ENCODE measurements at regions not wholly inside any gene's neighbourhood (a gene's known extent, or its start where the extent isn't known, plus 50 kb on each side); places are given as distances from the start of the nearest gene placed in this dataset.

DNA sequence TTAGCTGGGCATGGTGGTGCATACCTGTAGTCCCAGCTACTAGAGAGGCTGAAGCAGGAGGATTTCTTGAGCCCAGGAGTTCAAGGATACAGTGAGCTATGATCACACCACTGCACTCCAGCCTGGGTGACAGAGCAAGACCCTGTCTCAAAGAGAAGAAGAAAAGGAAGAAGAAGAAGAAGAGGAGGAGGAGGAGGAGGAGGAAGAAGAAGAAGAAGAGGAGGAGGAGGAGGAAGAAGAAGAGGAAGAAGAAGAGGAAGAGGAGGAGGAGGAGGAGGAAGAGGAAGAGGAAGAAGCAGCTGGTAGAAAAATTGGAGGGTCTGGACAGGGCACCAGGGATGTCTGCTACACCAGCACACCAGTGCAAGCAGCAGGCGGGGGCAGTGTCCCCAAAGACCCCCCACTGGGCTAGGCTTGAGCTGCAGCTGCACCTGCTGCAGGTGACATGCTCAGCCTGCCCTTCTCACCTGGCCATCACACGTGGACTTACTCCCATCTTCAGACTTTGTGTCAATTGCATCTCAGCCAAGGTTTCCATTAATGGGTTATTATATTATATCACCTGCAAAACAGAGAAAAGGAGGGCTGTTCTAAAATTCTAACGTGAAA, 180.9 kb upstream of the ZNF507 start:
- TF ChIP-seq, protein P1, sequence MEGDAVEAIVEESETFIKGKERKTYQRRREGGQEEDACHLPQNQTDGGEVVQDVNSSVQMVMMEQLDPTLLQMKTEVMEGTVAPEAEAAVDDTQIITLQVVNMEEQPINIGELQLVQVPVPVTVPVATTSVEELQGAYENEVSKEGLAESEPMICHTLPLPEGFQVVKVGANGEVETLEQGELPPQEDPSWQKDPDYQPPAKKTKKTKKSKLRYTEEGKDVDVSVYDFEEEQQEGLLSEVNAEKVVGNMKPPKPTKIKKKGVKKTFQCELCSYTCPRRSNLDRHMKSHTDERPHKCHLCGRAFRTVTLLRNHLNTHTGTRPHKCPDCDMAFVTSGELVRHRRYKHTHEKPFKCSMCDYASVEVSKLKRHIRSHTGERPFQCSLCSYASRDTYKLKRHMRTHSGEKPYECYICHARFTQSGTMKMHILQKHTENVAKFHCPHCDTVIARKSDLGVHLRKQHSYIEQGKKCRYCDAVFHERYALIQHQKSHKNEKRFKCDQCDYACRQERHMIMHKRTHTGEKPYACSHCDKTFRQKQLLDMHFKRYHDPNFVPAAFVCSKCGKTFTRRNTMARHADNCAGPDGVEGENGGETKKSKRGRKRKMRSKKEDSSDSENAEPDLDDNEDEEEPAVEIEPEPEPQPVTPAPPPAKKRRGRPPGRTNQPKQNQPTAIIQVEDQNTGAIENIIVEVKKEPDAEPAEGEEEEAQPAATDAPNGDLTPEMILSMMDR (conservative IDR thresholded peaks at IDR 0.05), result no peak
- no peak for TF ChIP-seq ZFX (IDR thresholded peaks at IDR 0.05)

Data from C4-2B (cell line).